ENCODE measurements at regions not wholly inside any gene's neighbourhood (a gene's known extent, or its start where the extent isn't known, plus 50 kb on each side); places are given as distances from the start of the nearest gene placed in this dataset.

DNA sequence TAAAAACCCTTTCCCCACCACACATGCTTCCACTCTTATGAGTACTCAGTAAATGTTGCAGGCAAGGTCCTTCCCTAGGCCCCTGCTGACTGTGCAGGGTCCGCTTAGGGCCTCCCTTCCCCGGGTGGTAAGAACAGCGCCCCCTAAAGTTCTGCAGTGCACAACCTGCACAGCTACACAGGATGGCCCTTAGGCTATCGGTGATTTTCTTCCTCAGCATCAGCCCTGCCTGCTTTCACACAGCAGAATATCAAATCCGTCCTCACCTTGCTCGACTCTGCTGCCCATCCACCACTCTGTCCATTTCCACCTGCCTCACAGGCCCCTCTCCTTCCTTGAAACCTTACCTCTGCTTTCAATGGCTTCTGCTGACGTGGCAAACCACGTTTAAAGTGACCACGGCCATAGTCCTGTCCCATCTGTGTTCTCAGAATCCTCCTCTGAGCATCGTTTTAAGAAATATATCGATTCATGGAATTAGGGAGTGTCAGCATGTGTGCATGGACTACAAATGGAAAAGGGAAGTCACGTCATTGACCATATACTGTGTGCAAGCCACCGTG lies 51.4 kb upstream of the TMEM132E start:
- peak overlapping the region; percentile 51 for H3K27ac Mint-ChIP-seq
- H3K9me3 ChIP-seq (ENCODE audit: control insufficient read depth, low read length, poor library complexity, severe bottlenecking) = no peaks in the 10 kb centered on the region
- ATAC-seq (no peak), DNase-seq (no peak)
- H3K4me1 Mint-ChIP-seq = peaks cover 2% of the 10 kb centered on the region
- peaks cover 70% of the 10 kb centered on the region for H3K27me3 Mint-ChIP-seq
- H3K36me3 Mint-ChIP-seq (ENCODE audit: low read depth) = peaks cover 2% of the 10 kb centered on the region
- no peak overlapping the region for H3K4me3 Mint-ChIP-seq

GRCh38 chr17:34527136-34527907 lies 52.1 kb upstream of the TMEM132E start:
- Mint-ChIP-seq H3K4me1 (peaks cover 2% of the 10 kb centered on the region), H3K27me3 (peaks cover 64% of the 10 kb centered on the region), H3K27ac (no peak overlapping the region), H3K4me3 (no peak overlapping the region), H3K36me3 (ENCODE audit: low read depth) (peaks cover 2% of the 10 kb centered on the region)
- no peaks in the 10 kb centered on the region for H3K9me3 ChIP-seq (ENCODE audit: control insufficient read depth, low read length, poor library complexity, severe bottlenecking)
- ATAC-seq (no peak), DNase-seq (no peak)

GRCh38 chr17:34525651-34526050 lies 53.7 kb upstream of the TMEM132E start:
- no peak for DNase-seq
- H3K9me3 ChIP-seq (ENCODE audit: control insufficient read depth, low read length, poor library complexity, severe bottlenecking) = no peaks in the 10 kb centered on the region
- Mint-ChIP-seq H3K36me3 (ENCODE audit: low read depth) (peaks cover 2% of the 10 kb centered on the region), H3K27me3 (peaks cover 47% of the 10 kb centered on the region), H3K4me3 (no peak overlapping the region), H3K4me1 (peaks cover 2% of the 10 kb centered on the region), H3K27ac (no peak overlapping the region)
- ATAC-seq = no peak

- Mint-ChIP-seq H3K36me3 (ENCODE audit: low read depth) (no peaks in the 10 kb centered on the region), H3K4me3 (no peak overlapping the region), H3K27me3 (peaks cover 18% of the 10 kb centered on the region), H3K27ac (no peak overlapping the region), H3K4me1 (no peaks in the 10 kb centered on the region)
- ATAC-seq (no peak), DNase-seq (no peak)
- no peaks in the 10 kb centered on the region for H3K9me3 ChIP-seq (ENCODE audit: control insufficient read depth, low read length, poor library complexity, severe bottlenecking)
Measured at GRCh38 chr17:34521955-34522354, 57.4 kb upstream of the TMEM132E start.

DNA sequence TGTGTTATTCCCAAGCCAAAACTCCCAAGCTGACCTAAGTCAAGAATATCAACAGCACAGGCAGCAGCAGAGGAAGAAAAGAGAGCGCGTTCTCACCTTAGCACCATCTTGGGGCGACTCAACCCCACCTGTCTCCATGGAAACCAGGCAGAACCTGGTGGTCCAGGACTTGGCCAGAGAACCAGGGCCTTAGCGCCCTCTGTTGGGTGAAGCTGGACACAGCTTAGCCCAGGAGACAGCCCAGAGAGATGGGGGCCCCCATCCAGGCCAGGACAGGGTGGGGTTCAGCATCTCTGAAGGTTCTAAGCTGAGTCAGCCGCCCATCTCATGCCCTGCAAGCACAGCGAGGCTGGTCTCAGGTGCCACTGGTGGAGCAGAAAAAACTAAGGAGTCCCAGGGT lies 60.1 kb upstream of the TMEM132E start:
- Mint-ChIP-seq H3K36me3 (ENCODE audit: low read depth) (no peaks in the 10 kb centered on the region), H3K27ac (no peak overlapping the region), H3K4me3 (no peak overlapping the region), H3K4me1 (no peaks in the 10 kb centered on the region), H3K27me3 (peaks cover 25% of the 10 kb centered on the region)
- no peak for ATAC-seq
- no peaks in the 10 kb centered on the region for H3K9me3 ChIP-seq (ENCODE audit: control insufficient read depth, low read length, poor library complexity, severe bottlenecking)
- DNase-seq = no peak

DNA sequence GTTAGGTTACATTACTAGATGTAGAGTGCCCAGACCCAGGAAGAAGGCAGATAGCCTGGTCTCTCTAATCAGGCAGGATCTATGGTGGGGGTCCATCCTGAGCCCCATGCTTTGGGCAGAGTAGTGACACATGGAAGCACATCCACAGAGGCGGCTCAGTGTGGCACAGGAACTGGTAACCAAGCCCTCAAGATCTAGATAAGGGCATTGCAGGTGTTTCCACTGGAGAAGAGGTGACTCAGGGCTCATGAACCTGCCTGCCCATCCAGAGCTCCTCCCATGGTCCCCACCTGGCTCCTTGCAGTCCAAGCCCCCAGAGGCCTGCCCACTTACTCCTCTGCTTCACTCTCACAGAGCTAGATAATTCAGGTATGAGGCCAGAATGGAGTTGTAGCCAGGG lies 62.0 kb upstream of the TMEM132E start:
- Mint-ChIP-seq H3K27me3 (peaks cover 37% of the 10 kb centered on the region), H3K4me1 (no peaks in the 10 kb centered on the region), H3K4me3 (no peak overlapping the region), H3K27ac (no peak overlapping the region), H3K36me3 (ENCODE audit: low read depth) (no peaks in the 10 kb centered on the region)
- DNase-seq (no peak), ATAC-seq (no peak)
- no peaks in the 10 kb centered on the region for H3K9me3 ChIP-seq (ENCODE audit: control insufficient read depth, low read length, poor library complexity, severe bottlenecking)

DNA sequence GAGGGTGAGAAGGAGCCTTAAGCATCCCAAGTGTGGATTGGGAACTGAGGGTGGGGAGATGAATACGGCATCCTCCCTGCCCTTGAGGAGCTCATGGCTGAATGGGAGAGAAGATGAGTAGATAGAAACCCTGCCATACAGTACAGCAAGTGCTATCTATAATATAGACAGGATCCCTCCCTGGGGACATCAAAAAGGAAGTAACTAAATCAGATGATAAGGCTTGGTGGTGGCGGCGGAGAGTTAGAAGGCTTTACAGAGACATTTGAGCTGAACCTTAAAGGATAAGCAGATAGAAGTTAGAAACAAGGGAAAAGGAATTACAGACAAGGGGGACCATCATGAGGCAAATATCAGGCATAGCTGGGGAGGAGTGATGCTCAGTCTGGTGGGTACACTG lies 67.5 kb upstream of the TMEM132E start:
- peaks cover 70% of the 10 kb centered on the region for H3K27me3 Mint-ChIP-seq
- no peaks in the 10 kb centered on the region for H3K36me3 Mint-ChIP-seq (ENCODE audit: low read depth)
- DNase-seq = no peak
- H3K9me3 ChIP-seq (ENCODE audit: control insufficient read depth, low read length, poor library complexity, severe bottlenecking) = no peaks in the 10 kb centered on the region
- no peak overlapping the region for H3K27ac Mint-ChIP-seq
- no peaks in the 10 kb centered on the region for H3K4me1 Mint-ChIP-seq
- no peak overlapping the region for H3K4me3 Mint-ChIP-seq
- no peak for ATAC-seq

DNA sequence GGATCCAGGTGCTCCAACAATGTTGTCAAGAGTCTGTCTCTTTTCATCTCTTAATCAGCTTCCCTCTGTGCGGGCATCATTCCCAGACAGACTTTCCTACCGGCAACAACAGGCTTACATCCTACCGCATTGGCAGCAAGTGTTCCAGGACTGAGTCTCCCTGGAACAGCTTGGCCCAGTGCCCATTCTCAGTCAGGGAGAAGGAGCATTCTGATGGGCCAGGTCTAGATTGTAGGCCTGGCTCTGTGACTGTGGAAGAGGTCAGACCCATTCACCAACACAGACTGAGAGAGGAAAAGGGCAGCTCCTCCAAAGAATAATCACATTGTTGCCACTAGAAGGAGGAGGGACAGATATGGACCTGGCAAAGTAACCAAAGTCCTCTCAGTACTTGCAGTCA lies 68.1 kb upstream of the TMEM132E start:
- ATAC-seq (no peak), DNase-seq (no peak)
- Mint-ChIP-seq H3K27ac (no peak overlapping the region), H3K4me3 (no peak overlapping the region), H3K27me3 (peaks cover 72% of the 10 kb centered on the region), H3K4me1 (no peaks in the 10 kb centered on the region), H3K36me3 (ENCODE audit: low read depth) (no peaks in the 10 kb centered on the region)
- no peaks in the 10 kb centered on the region for H3K9me3 ChIP-seq (ENCODE audit: control insufficient read depth, low read length, poor library complexity, severe bottlenecking)

DNA sequence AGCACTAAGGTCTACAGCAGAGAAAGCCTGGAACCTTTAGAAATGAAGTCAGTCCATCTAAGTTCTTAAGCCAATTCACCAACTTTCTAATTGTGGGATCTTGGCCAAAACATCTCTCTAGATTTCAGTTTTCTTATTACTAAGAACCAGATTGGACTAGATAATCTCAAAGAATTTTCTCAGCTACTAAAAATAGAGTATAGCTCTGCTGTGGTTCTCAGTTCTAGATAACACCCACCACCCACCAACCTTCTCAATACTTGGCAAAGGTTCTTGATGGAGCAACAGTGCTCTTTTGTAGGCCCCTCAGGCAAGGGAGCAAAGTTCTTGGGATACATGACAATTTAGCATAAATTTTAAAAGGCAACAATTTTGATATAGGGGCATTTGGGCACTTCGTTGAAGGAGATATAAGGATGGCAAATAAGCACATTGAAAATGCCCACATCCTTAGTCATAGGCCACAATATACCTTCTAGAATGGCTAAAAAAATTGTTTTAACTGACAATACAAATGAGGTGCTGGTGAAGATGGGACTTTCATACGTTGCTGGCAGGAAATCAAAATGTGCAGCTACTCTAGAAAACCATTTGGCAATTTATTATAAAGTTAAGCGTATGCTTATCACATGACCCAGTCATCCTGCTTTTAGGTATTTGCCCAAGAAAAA lies 74.4 kb upstream of the TMEM132E start:
- DNase-seq (no peak), ATAC-seq (no peak)
- Mint-ChIP-seq H3K4me3 (no peak overlapping the region), H3K36me3 (ENCODE audit: low read depth) (no peaks in the 10 kb centered on the region), H3K4me1 (peaks cover 2% of the 10 kb centered on the region), H3K27me3 (peaks cover 64% of the 10 kb centered on the region), H3K27ac (no peak overlapping the region)
- H3K9me3 ChIP-seq (ENCODE audit: control insufficient read depth, low read length, poor library complexity, severe bottlenecking) = no peaks in the 10 kb centered on the region

- H3K4me3 Mint-ChIP-seq = no peak overlapping the region
- no peak for DNase-seq
- H3K27ac Mint-ChIP-seq = no peak overlapping the region
- no peak for ATAC-seq
- H3K36me3 Mint-ChIP-seq (ENCODE audit: low read depth) = no peaks in the 10 kb centered on the region
- peaks cover 2% of the 10 kb centered on the region for H3K4me1 Mint-ChIP-seq
- H3K27me3 Mint-ChIP-seq = peaks cover 63% of the 10 kb centered on the region
- no peaks in the 10 kb centered on the region for H3K9me3 ChIP-seq (ENCODE audit: control insufficient read depth, low read length, poor library complexity, severe bottlenecking)
Measured at GRCh38 chr17:34503528-34504195, 75.7 kb upstream of the TMEM132E start.

DNA sequence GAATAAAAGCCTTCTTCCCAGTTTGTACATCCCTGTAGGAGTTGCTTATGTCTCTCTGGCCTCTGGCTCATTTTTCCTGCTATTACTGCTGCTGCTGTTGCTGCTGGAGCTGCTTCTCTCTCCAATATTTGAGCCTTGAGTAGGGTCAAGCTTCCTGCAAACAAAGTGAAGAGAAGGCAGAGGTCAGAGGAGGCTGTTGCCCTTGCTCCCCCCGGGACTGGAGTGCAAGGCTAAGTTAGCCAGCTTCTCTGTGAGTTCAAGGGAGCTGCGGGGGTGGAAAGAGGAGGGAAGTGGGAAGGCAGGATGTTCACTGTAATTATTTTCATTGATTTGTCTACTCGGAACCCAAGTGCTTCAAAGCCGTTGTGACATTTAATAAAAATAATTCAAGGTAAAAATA lies 77.0 kb upstream of the TMEM132E start:
- Mint-ChIP-seq H3K4me1 (peaks cover 2% of the 10 kb centered on the region), H3K4me3 (no peak overlapping the region), H3K27me3 (peaks cover 56% of the 10 kb centered on the region), H3K36me3 (ENCODE audit: low read depth) (no peaks in the 10 kb centered on the region), H3K27ac (no peak overlapping the region)
- DNase-seq (no peak), ATAC-seq (no peak)
- H3K9me3 ChIP-seq (ENCODE audit: control insufficient read depth, low read length, poor library complexity, severe bottlenecking) = no peaks in the 10 kb centered on the region

GRCh38 chr17:34499576-34499975 lies 79.8 kb upstream of the TMEM132E start:
- Mint-ChIP-seq H3K27me3 (peaks cover 54% of the 10 kb centered on the region), H3K36me3 (ENCODE audit: low read depth) (no peaks in the 10 kb centered on the region), H3K27ac (no peak overlapping the region), H3K4me1 (peaks cover 1% of the 10 kb centered on the region), H3K4me3 (no peak overlapping the region)
- DNase-seq (no peak), ATAC-seq (no peak)
- no peaks in the 10 kb centered on the region for H3K9me3 ChIP-seq (ENCODE audit: control insufficient read depth, low read length, poor library complexity, severe bottlenecking)

GRCh38 chr17:34493917-34494316 lies 85.5 kb upstream of the TMEM132E start:
- H3K27me3 Mint-ChIP-seq = peaks cover 78% of the 10 kb centered on the region

More at GRCh38 chr17:34493917-34494316, 85.5 kb upstream of the TMEM132E start:
- ATAC-seq (no peak), DNase-seq (no peak)
- no peaks in the 10 kb centered on the region for H3K9me3 ChIP-seq (ENCODE audit: control insufficient read depth, low read length, poor library complexity, severe bottlenecking)
- Mint-ChIP-seq H3K27ac (no peak overlapping the region), H3K36me3 (ENCODE audit: low read depth) (peaks cover 4% of the 10 kb centered on the region), H3K4me3 (no peak overlapping the region), H3K4me1 (no peaks in the 10 kb centered on the region)

All from T-helper 17 cell (primary cell).